Neutrophil (primary cell): ENCODE measurements at regions not wholly inside any gene's neighbourhood (a gene's known extent, or its start where the extent isn't known, plus 50 kb on each side); places are given as distances from the start of the nearest gene placed in this dataset.

Experiments used
- H3K27ac ChIP-seq: fragments of 200-600 bp; sonication (generic); 2 replicates; pipeline ENCODE4 v1.5.1; 2016; ENCODE audit warnings: mild to moderate bottlenecking, moderate library complexity
- H3K27me3 ChIP-seq: fragments of 200-600 bp; sonication (generic); 2 replicates; pipeline ENCODE4 v1.6.0; 2016; ENCODE audit warnings: mild to moderate bottlenecking
- H3K36me3 ChIP-seq: fragments of 200-600 bp; sonication (generic); 2 replicates; pipeline ENCODE4 v1.5.1; 2017
- H3K4me1 ChIP-seq, 2 experiments: fragments of 200-600 bp in 1 of 2; sonication (generic) in 1 of 2; 1 replicate in 1 of 2; 2 replicates in 1 of 2; pipeline versions ENCODE4 v1.5.1 to v1.6.1; 2013 to 2016; ENCODE audit warnings: low read depth in 1 of 2, low read length in 1 of 2, mild to moderate bottlenecking in 1 of 2, moderate library complexity in 1 of 2; ENCODE audit not compliant: control insufficient read depth in 1 of 2, insufficient read depth in 1 of 2
- H3K4me3 ChIP-seq, 2 experiments: fragments of 200-600 bp in 1 of 2; sonication (generic) in 1 of 2; 1 replicate in 1 of 2; 2 replicates in 1 of 2; pipeline ENCODE4 v1.5.1; 2013 to 2016; ENCODE audit warnings: low read depth in 1 of 2, low read length in 1 of 2, mild to moderate bottlenecking in 1 of 2, moderate library complexity in 1 of 2
- H3K9me3 ChIP-seq: fragments of 200-600 bp; sonication (generic); 2 replicates; pipeline ENCODE4 v1.5.1; 2016
- CTCF ChIP-seq: fragments of 200-600 bp; sonication (generic); IDR thresholded peaks from 2 replicates; pipeline ENCODE4 v1.5.1; 2016; ENCODE audit warnings: antibody characterized with exemption

- Histone ChIP-seq H3K27me3 (no peaks in the 10 kb centered on the region), H3K4me3 (no peak overlapping the region), H3K36me3 (no peaks in the 10 kb centered on the region), H3K4me1 (no peaks in the 10 kb centered on the region), H3K27ac (no peak overlapping the region), H3K9me3 (no peaks in the 10 kb centered on the region)
- no peak for TF ChIP-seq CTCF
Measured at GRCh38 chr10:81680359-81680758, 194.6 kb upstream of the NRG3 start.

GRCh38 chr10:81688459-81688858, 186.5 kb upstream of the NRG3 start:
- Histone ChIP-seq H3K36me3 (no peaks in the 10 kb centered on the region), H3K4me1 (no peaks in the 10 kb centered on the region), H3K4me3 (no peak overlapping the region), H3K27me3 (no peaks in the 10 kb centered on the region), H3K9me3 (no peaks in the 10 kb centered on the region), H3K27ac (no peak overlapping the region)
- no peak for TF ChIP-seq CTCF

- TF ChIP-seq CTCF = no peak
- H3K27me3 ChIP-seq = no peaks in the 10 kb centered on the region
- no peaks in the 10 kb centered on the region for H3K9me3 ChIP-seq
- no peaks in the 10 kb centered on the region for H3K4me1 ChIP-seq
- no peaks in the 10 kb centered on the region for H3K36me3 ChIP-seq
- H3K4me3 ChIP-seq = no peak overlapping the region
- H3K27ac ChIP-seq = no peak overlapping the region
Measured at GRCh38 chr10:81696609-81697388, 178.2 kb upstream of the NRG3 start.

- H3K27me3 ChIP-seq = no peaks in the 10 kb centered on the region
- H3K9me3 ChIP-seq = no peaks in the 10 kb centered on the region
- H3K4me1 ChIP-seq = no peaks in the 10 kb centered on the region
- no peak overlapping the region for H3K27ac ChIP-seq
- H3K4me3 ChIP-seq = no peak overlapping the region
- no peak for TF ChIP-seq CTCF
- no peaks in the 10 kb centered on the region for H3K36me3 ChIP-seq
Measured at GRCh38 chr10:81704596-81704995, 170.4 kb upstream of the NRG3 start.

GRCh38 chr10:81708416-81708815, 166.6 kb upstream of the NRG3 start:
- Histone ChIP-seq H3K4me1 (no peaks in the 10 kb centered on the region), H3K27ac (no peak overlapping the region), H3K4me3 (no peak overlapping the region), H3K36me3 (no peaks in the 10 kb centered on the region), H3K27me3 (no peaks in the 10 kb centered on the region), H3K9me3 (no peaks in the 10 kb centered on the region)
- no peak for TF ChIP-seq CTCF
